ENCODE measurements at regions not wholly inside any gene's neighbourhood (a gene's known extent, or its start where the extent isn't known, plus 50 kb on each side); places are given as distances from the start of the nearest gene placed in this dataset.
"Not testable (repeated sequence)": the region's sequence is repeated elsewhere in the genome, so short reads cannot be mapped to it uniquely, and the experiment has no call there.

DNA sequence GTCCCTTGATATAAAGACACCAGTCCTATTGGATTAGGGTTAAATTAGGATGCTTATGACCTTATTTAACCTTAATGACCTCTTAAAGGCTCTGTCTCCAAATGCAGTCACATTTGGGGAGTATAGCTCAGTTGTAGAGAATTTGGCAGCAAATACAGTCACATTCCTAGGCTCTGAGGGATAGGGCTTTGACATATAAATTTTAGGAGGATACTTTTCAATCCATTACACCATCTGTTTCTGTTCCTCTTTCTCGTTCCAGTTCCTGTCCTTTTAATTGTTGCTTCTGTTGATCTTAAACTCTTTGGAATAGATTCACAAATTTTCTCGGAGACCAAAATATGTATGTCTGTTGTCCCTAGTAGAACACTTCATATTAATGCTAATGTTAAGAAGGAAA lies 390.0 kb upstream of the PCSK5 start:
- no peak for DNase-seq
- no peak for ATAC-seq (ENCODE audit: low read depth in 2 of 2)
- no peak overlapping the region for H3K4me3 Mint-ChIP-seq
- no peaks in the 10 kb centered on the region for H3K27me3 Mint-ChIP-seq
- peaks cover 0 to 1% (median 0%) of the 10 kb centered on the region in 7 donors for H3K9me3 Mint-ChIP-seq
- H3K27ac Mint-ChIP-seq = no peak overlapping the region
- no peaks in the 10 kb centered on the region for H3K36me3 Mint-ChIP-seq
- no peaks in the 10 kb centered on the region for H3K4me1 Mint-ChIP-seq

DNA sequence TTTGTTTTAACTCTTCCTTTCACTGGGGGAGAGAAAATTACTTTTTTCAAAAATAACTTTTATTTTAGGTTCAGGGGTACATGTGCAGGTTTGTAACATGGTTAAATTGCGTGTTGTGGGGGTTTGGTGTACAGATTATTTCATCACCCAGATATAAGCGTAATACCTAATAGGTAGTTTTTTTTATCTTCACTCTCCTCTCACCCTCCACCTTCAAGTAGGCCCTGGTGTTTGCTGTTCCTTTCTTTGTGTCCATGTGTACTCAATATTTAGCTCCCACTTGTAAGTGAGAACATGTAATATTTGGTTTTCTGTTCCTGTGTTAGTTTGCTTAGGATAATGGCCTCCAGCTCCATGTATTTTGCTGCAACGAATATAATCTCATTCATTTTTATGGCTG lies 389.5 kb upstream of the PCSK5 start:
- H3K36me3 Mint-ChIP-seq; H3K9me3 Mint-ChIP-seq; DNase-seq; H3K27me3 Mint-ChIP-seq; ATAC-seq (ENCODE audit: low read depth in 2 of 2); H3K4me1 Mint-ChIP-seq; H3K4me3 Mint-ChIP-seq: not testable (repeated sequence)
- H3K27ac Mint-ChIP-seq = peak overlapping the region in 1 of 6 donors; percentile 24

DNA sequence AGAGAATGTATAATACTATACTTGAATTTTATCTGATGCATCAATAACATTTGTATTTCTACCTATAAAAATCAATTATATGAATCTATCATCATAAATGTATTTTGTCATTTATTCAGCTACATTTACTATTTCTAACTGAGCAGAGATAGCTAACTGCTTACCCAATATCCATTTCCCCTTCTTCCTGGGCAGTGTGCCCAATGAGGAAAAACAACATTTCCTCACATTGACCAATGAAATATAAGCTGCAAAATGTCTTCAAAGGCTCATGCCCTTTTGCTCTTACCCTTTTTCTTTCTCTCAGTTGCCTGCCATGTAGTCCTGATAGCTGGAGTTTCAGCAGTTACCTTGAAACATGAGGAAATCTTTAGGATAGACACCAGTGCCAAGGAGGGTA lies 385.8 kb upstream of the PCSK5 start:
- Mint-ChIP-seq H3K27me3 (no peaks in the 10 kb centered on the region), H3K4me1 (no peaks in the 10 kb centered on the region), H3K9me3 (peaks cover 0 to 8% (median 3%) of the 10 kb centered on the region in 7 donors), H3K4me3 (no peak overlapping the region), H3K36me3 (no peaks in the 10 kb centered on the region), H3K27ac (no peak overlapping the region)
- DNase-seq (no peak), ATAC-seq (ENCODE audit: low read depth in 2 of 2) (no peak)

- no peak overlapping the region for H3K4me3 Mint-ChIP-seq
- H3K9me3 Mint-ChIP-seq = peaks cover 0 to 8% (median 3%) of the 10 kb centered on the region in 7 donors
- H3K36me3 Mint-ChIP-seq = no peaks in the 10 kb centered on the region
These were observed 384.8 kb upstream of the PCSK5 start for GRCh38 chr9:75505654-75506053.

DNA sequence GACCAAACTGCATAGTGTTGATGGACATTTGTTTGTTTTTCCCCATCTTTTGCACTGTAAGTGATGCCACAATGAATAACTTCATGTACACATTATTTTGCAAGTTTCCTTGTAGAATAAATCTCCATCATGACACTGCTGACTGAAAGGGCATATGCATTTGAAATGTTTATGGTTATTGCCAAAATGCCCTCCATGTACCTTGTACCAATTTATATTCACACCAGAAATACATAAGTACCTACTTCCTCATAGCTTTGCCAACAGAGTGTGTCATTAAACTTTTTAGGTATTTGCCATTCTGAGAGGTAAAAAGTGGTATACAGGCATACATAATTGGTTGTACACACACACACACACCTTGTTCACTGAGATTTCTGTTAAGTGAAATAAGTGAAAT lies 361.0 kb upstream of the PCSK5 start:
- ATAC-seq (ENCODE audit: low read depth in 2 of 2) (no peak), DNase-seq (no peak)
- Mint-ChIP-seq H3K36me3 (no peaks in the 10 kb centered on the region), H3K9me3 (peaks cover 0 to 15% (median 4%) of the 10 kb centered on the region in 7 donors), H3K27me3 (no peaks in the 10 kb centered on the region), H3K4me1 (no peaks in the 10 kb centered on the region), H3K4me3 (no peak overlapping the region), H3K27ac (no peak overlapping the region)

More at GRCh38 chr9:75505654-75506053, 384.8 kb upstream of the PCSK5 start:
- DNase-seq (no peak), ATAC-seq (ENCODE audit: low read depth in 2 of 2) (no peak)
- H3K4me1 Mint-ChIP-seq = no peaks in the 10 kb centered on the region
- H3K27ac Mint-ChIP-seq = no peak overlapping the region
- no peaks in the 10 kb centered on the region for H3K27me3 Mint-ChIP-seq

DNA sequence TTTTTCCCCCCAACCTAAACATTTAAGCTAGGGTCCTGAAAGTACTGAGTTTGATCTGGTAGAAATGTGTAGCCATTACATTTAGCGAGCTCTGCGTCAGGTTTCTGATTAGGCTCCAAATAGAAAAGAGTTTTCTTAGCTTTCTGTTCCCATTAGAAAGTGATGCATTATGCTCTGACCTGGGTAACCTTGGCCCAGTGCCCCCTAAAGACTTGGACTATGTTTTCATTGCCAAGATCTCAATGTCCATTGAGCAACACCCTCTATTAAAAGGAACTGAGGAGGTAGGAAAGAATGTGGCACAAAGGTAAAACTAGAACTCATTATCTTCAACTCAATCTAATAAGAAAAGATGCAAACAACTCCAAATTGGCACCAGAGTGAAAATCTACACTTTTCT lies 358.9 kb upstream of the PCSK5 start:
- no peak for ATAC-seq (ENCODE audit: low read depth in 2 of 2)
- Mint-ChIP-seq H3K9me3 (peaks cover 0 to 9% (median 2%) of the 10 kb centered on the region in 7 donors), H3K27ac (no peak overlapping the region), H3K36me3 (no peaks in the 10 kb centered on the region), H3K4me1 (no peaks in the 10 kb centered on the region), H3K27me3 (no peaks in the 10 kb centered on the region), H3K4me3 (no peak overlapping the region)
- no peak for DNase-seq

GRCh38 chr9:75532233-75533050 lies 358.0 kb upstream of the PCSK5 start:
- H3K4me1 Mint-ChIP-seq = no peaks in the 10 kb centered on the region
- no peaks in the 10 kb centered on the region for H3K27me3 Mint-ChIP-seq
- H3K27ac Mint-ChIP-seq = no peak overlapping the region
- no peaks in the 10 kb centered on the region for H3K36me3 Mint-ChIP-seq
- DNase-seq (no peak), ATAC-seq (ENCODE audit: low read depth in 2 of 2) (no peak)
- peaks cover 0 to 9% (median 4%) of the 10 kb centered on the region in 7 donors for H3K9me3 Mint-ChIP-seq
- no peak overlapping the region for H3K4me3 Mint-ChIP-seq

- Mint-ChIP-seq H3K27ac (no peak overlapping the region), H3K4me3 (no peak overlapping the region), H3K9me3 (peaks cover 0 to 12% (median 3%) of the 10 kb centered on the region in 7 donors), H3K36me3 (no peaks in the 10 kb centered on the region), H3K4me1 (no peaks in the 10 kb centered on the region), H3K27me3 (no peaks in the 10 kb centered on the region)
- DNase-seq (no peak), ATAC-seq (ENCODE audit: low read depth in 2 of 2) (no peak)
These were observed 350.9 kb upstream of the PCSK5 start for GRCh38 chr9:75539523-75539922.

GRCh38 chr9:75540185-75540584 lies 350.3 kb upstream of the PCSK5 start:
- DNase-seq = no peak
- ATAC-seq (ENCODE audit: low read depth in 2 of 2) = no peak
- no peaks in the 10 kb centered on the region for H3K27me3 Mint-ChIP-seq
- no peaks in the 10 kb centered on the region for H3K4me1 Mint-ChIP-seq
- peak overlapping the region in 1 of 6 donors; percentile 16 for H3K27ac Mint-ChIP-seq
- H3K36me3 Mint-ChIP-seq = no peaks in the 10 kb centered on the region
- peaks cover 0 to 12% (median 3%) of the 10 kb centered on the region in 7 donors for H3K9me3 Mint-ChIP-seq
- H3K4me3 Mint-ChIP-seq = no peak overlapping the region

DNA sequence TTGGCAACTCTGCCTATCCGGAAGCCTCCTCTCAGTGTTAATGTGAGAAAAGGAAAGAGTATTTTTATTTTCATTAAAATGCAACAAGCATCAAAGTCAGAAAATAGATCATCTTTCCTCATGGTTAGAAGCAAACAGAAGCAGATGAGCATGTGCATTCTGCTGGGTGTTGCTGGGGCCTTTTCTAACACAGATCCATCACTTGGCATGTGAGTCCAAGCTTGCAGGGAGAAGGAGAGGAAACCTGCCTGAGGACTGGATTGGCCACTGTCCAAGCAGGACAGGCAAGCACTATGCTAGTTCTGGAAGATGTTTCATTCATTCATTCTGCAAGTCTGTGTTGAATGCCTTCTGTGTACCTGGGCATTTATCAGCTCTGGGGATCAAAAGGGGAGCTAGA lies 348.7 kb upstream of the PCSK5 start:
- no peak for DNase-seq
- Mint-ChIP-seq H3K4me3 (no peak overlapping the region), H3K27me3 (no peaks in the 10 kb centered on the region), H3K9me3 (peaks cover 0 to 9% (median 1%) of the 10 kb centered on the region in 7 donors), H3K36me3 (no peaks in the 10 kb centered on the region), H3K27ac (no peak overlapping the region), H3K4me1 (no peaks in the 10 kb centered on the region)
- no peak for ATAC-seq (ENCODE audit: low read depth in 2 of 2)

- no peak for ATAC-seq (ENCODE audit: low read depth in 2 of 2)
- Mint-ChIP-seq H3K36me3 (no peaks in the 10 kb centered on the region), H3K4me1 (no peaks in the 10 kb centered on the region), H3K9me3 (peaks cover 0 to 8% (median 5%) of the 10 kb centered on the region in 7 donors), H3K27ac (no peak overlapping the region), H3K27me3 (peaks cover 0 to 4% (median 0%) of the 10 kb centered on the region in 3 donors), H3K4me3 (no peak overlapping the region)
- no peak for DNase-seq
These were observed 345.7 kb upstream of the PCSK5 start for GRCh38 chr9:75544815-75545214.

- ATAC-seq (ENCODE audit: low read depth in 2 of 2) = no peak
- peaks cover 0 to 8% (median 5%) of the 10 kb centered on the region in 7 donors for H3K9me3 Mint-ChIP-seq
- H3K27ac Mint-ChIP-seq = no peak overlapping the region
These were observed 345.2 kb upstream of the PCSK5 start for GRCh38 chr9:75545287-75545686.

DNA sequence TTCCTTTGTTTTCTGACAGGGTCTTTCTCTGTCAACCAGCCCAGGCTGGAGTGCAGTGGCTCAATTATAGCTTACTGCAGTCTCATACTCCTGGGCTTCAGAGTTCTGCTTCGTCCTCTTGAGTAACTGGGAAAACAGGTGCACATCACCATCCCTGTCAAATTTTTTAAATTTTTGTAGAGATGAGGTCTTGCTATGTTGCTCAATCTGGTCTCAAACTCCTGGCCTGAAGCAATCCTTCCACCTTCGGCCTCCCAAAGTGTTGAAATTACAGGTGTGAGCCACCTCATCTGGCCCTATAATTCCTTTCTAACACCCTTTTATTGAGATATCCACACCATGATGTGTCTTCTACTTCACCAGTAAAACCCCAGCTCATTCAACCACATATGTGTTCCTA lies 341.6 kb upstream of the PCSK5 start:
- Mint-ChIP-seq H3K27ac (no peak overlapping the region), H3K4me1 (no peaks in the 10 kb centered on the region), H3K4me3 (no peak overlapping the region), H3K36me3 (no peaks in the 10 kb centered on the region), H3K9me3 (peaks cover 0 to 10% (median 5%) of the 10 kb centered on the region in 7 donors), H3K27me3 (peaks cover 0 to 6% (median 0%) of the 10 kb centered on the region in 3 donors)
- no peak for ATAC-seq (ENCODE audit: low read depth in 2 of 2)
- DNase-seq = no peak

More at GRCh38 chr9:75545287-75545686, 345.2 kb upstream of the PCSK5 start:
- Mint-ChIP-seq H3K36me3 (no peaks in the 10 kb centered on the region), H3K4me3 (no peak overlapping the region), H3K4me1 (no peaks in the 10 kb centered on the region), H3K27me3 (peaks cover 0 to 6% (median 0%) of the 10 kb centered on the region in 3 donors)
- no peak for DNase-seq

- H3K9me3 Mint-ChIP-seq = peaks cover 0 to 10% (median 6%) of the 10 kb centered on the region in 7 donors
- H3K27ac Mint-ChIP-seq = no peak overlapping the region
- no peaks in the 10 kb centered on the region for H3K36me3 Mint-ChIP-seq
- DNase-seq (no peak), ATAC-seq (ENCODE audit: low read depth in 2 of 2) (no peak)
- H3K4me3 Mint-ChIP-seq = no peak overlapping the region
- H3K4me1 Mint-ChIP-seq = no peaks in the 10 kb centered on the region
- peaks cover 0 to 6% (median 0%) of the 10 kb centered on the region in 3 donors for H3K27me3 Mint-ChIP-seq
These were observed 338.6 kb upstream of the PCSK5 start for GRCh38 chr9:75551861-75552260.
